HG02884 (cell line): ENCODE measurements at regions not wholly inside any gene's neighbourhood (a gene's known extent, or its start where the extent isn't known, plus 50 kb on each side); places are given as distances from the start of the nearest gene placed in this dataset.
A peak's percentile ranks its signal among the peaks of the same experiment; 100 is the strongest.

Experiments used
- ATAC-seq: cut with Tn5 transposase; IDR thresholded peaks from one replicate; pipeline ENCODE4 v1.9.1; 2021; ENCODE audit warnings: mild to moderate bottlenecking, moderate library complexity; ENCODE audit not compliant: unreplicated experiment

- no peak for ATAC-seq
Measured at GRCh38 chr12:92615086-92615485, 87.7 kb upstream of the PLEKHG7 start.

- ATAC-seq = no peak
Measured at GRCh38 chr12:92614502-92614901, 88.3 kb upstream of the PLEKHG7 start.

DNA sequence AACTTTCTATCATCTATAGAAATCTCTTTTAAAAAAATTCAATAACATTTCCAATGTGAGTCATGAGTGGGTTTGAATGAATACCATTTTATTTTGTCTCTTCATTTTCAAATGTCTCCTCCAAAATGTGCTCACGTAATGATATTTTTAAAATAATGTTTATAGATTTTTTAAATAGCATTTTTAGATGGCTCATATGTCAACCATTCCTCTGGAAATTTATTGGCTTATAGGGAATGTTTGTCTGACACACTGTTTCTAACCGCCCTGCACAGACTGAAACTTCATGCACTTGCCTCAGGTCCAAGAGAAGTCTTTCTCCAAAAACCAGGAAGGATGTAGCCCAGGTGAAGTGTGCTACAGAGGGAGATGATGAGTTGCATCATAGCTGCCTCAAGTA is 88.8 kb upstream of the PLEKHG7 start:
- ATAC-seq = no peak

DNA sequence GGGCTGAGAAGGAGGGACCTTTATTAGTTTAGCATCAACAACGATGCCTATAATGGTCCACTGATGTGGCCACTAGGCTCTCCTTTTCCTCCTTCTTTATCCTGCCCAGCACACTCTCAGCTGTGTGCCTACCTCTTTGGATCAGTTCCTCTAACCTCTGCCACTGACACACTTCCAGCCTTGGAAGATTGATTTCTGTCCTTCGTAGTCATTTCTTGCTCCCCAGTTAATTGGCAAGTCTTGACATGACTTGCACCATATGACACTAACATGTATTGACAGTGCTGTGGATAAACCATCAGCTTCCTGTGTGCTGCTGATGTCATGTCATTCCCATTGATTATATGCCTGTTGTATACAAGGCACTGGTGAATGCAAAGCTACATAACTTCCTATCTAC is 90.2 kb upstream of the PLEKHG7 start:
- ATAC-seq = no peak

DNA sequence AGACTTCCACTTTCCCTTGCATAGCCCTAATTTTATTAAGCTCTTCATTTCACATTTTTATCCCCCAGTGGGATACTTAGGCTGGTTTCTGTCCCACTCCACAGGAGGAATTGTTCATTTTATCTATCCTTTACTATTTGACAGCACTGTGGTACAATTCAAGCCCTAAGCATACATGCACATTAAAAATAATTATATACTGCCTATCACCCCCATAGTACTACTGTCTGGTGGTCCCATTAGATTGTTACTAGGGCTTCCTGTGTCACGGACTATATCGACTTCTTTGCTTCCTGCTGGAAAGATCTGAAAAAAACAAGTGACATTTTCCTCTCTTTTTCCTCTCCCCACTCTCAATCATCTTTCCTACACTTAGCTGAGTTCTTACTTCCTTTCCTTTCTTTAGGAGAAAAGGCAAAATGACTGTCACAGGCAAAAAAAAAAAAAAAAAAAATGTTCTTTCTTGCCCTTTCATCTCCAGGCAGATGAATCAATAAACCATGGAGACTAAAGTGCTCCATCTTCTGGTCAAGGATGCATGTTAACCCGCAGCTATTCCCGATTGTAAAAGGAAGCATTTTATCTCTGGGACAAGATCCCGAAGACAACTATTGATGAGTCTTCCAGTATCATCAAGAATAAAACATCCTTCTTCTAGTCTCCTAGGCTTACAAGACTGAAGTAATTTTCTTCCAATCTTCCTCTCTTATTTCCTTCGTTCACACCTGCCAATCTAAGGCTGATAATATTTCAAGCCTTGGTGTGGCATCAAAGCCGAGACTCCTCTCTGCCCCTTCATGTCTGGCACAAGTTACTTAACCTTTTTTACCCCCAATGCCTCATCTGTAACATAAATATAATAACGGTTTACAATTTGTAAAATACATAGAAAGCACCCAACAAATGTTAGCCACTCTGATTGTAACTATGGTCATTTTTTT is 94.4 kb upstream of the PLEKHG7 start:
- no peak for ATAC-seq

DNA sequence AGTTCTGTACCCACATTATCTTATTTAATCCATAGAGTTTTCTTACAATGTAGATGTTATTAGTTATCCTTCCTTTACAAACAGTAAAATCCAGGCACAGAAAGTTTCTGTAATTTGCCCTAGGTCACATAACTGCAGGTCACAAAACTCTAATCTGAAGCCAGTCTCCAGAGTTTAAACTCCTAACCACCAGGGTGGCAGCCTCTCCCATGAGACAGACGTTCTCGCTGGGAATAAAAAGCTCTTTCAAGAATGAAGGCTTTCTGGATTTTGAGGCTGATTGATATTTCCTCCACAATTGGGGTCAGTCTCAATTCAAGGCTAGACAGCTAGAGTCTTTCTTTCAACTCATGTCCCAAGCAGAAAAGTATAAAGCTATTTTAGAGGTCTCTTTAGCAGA is 95.8 kb upstream of the PLEKHG7 start:
- no peak for ATAC-seq

DNA sequence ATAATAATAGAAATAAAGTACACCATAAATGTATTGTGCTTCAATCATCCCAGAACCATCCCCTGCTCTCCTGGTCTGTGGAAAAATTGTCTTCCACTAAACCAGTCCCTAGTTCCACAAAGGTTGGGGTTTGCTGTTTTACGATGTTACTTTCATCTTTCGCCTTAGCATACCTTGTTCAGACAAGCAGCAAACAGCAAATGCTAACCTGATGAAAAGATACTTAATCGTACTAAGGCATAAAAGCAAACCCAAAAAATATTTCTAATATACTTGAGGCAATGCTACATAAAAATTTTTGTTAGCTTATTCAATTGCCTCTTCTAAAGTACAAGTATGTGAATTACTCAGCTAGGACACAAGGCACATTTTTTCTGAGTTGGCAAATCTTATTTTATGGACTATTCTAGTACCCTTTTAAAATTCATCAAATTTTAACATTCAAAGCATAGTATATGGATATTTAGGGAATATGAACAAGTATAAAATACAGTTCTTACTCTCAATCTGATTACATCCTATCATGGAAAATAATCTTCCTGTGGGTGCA is 97.1 kb upstream of the PLEKHG7 start:
- ATAC-seq = no peak

DNA sequence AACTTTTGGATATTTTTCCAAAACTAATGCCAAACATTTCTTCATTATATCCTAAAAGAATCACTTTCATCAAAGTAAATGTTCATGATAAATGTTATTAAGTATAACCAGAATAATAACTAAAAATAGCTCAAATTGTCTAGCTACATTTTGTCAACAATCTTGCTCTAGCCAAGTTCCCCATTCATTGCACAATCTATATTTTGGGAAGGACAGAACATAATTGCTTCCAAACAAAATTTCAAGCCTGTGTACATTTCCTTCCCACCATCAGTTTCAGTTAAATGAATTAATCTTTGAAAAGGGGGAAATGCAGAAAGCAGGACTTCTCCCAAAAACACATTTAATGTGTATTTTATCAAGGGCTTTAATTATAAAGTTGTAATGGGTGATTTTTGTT is 98.0 kb upstream of the PLEKHG7 start:
- no peak for ATAC-seq

GRCh38 chr12:92603741-92604432 is 98.9 kb upstream of the PLEKHG7 start:
- ATAC-seq = no peak

DNA sequence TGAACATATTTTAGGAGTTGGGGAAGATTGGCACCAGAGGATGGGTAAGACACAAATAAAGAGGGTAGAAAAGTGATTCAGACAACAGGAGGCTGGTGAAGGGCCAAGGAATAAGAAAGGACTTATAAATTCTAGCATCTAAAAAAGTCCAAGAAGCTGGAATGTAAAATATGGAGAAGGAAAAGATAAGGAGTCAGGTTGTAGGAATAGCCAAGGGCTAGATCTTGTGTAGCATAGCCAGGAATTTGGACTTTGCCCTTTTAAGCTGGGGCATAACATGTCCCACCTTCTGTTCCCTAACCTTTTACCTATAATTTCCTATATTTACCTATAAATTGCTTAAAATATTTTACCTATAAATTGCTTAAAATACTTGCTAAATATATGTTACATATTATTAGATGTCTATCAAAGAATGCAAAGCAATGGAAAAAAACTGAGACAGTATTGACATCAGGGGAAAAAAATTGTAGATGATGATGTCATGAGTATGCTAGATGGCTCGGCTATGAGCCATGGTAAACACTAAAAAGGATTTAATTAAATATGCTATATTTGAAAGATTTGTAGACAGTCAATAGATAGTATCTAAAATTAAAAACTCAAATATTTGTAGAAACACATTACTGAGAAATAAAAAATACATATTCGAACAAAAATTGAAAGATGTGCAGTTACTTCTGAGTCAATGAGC is 99.7 kb upstream of the PLEKHG7 start:
- no peak for ATAC-seq

- no peak for ATAC-seq
Measured at GRCh38 chr12:92602476-92602875, 100.3 kb upstream of the PLEKHG7 start.

DNA sequence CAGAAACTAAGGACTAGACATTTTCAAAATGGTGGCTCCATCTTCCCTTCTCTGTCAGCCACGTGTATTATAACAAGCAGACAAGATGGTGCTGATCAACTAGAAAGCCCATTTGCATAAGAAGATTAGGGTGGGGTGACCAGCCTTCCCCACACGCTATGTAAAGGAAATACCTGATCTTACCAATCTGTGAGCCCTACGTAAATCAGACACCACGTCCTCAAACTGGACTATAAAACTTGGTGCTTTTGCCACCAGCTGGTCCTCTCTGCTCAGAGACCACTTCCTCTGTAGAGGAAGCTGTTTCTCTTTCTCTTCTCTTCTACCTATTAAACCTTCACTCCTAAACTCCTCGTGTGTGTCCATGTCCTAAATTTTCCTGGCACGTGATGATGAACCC is 101.1 kb upstream of the PLEKHG7 start:
- ATAC-seq = no peak

DNA sequence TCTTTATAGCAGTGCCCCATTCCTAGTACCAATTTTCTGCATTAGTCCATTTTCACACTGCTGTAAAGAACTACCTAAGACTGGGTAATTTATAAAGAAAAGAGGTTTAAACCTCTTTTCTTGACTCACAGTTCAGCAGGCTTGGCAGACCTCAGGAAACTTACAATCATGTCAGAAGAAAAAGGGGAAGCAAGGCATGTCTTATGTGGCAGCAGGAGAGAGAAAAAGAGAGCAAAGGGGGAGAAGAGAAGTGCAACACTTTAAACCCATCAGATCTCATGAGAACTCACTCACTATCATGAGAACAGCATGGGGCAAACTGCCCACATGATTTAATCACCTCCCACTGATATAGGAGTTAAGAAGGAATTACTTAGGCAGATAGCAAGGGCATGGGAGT is 101.6 kb upstream of the PLEKHG7 start:
- ATAC-seq = no peak

- ATAC-seq = no peak
Measured at GRCh38 chr12:92600052-92600451, 102.7 kb upstream of the PLEKHG7 start.

DNA sequence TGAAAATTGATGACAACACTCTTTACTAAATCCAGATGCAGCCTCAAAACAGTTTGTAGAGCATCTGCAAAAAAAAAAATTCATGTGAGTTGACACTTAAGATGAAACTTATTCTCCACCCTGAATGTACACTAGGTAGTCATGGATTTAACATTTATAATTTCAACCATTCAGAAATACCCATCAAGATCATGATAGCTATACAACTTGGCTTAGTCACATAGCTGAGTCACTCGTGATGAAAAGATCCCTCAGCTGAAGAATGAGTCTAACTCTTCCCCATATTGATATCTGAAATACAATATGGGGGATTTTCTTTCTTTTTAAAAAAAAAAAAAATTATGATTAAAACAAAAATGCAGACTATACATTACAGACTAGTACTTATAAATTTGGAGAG is 104.8 kb upstream of the PLEKHG7 start:
- no peak for ATAC-seq

GRCh38 chr12:92597118-92597517 is 105.7 kb upstream of the PLEKHG7 start:
- no peak for ATAC-seq

DNA sequence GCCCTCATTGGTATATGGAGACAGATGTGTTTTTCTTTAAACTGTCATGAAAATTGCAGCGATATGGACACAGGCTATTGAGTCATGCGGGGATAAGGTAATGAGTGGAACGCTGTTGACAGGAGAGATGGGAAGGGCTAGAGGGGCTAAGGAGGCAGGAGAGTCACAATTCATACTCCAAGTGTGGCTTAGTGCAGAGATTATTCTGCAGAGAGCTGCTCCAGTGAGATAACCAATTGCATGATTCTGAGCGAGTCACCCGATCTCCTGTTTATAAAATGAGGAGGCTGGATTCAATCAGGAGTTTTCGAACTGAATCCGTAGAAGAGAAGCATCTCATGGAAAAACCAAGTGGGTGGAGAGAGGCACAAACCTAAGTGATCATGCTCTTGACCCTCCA is 106.4 kb upstream of the PLEKHG7 start:
- ATAC-seq = no peak

- ATAC-seq = no peak
Measured at GRCh38 chr12:92595663-92596062, 107.1 kb upstream of the PLEKHG7 start.

GRCh38 chr12:92593734-92594402 is 108.9 kb upstream of the PLEKHG7 start:
- peak; percentile 100 for ATAC-seq

DNA sequence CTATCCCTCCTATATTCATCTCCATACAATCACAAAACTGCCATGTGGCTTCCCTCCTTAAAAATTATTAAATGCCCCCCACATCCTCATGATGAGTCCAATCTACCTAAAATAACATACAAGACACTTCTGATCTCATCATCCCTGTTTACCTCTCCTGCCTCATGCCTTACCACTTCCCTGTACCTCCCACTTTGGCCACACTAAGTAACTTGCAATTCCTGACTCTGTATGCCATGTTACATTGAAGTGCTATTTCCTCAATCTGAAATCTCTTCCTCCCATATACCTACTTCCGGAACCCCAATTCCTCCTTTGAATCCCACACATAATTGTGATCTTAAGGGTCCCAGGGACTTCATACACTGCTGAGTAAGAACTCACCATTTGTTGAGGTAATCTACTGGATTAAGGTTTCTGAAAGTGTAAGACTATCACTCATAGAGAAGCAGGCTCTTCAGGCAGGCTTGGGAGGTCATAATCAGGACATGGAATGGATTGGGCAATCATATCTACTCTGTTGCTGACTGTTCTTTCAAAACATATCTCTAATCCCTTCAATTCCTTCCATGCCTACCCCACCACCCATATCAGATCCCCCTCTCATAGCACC is 117.6 kb upstream of the PLEKHG7 start:
- no peak for ATAC-seq
